IMR-90 (cell line): ENCODE measurements at regions not wholly inside any gene's neighbourhood (a gene's known extent, or its start where the extent isn't known, plus 50 kb on each side); places are given as distances from the start of the nearest gene placed in this dataset.

Source experiments
- ATAC-seq: fragments of 200-7000 bp; cut with Tn5 transposase; 2 replicates; pipeline ENCODE4 v1.9.1; 2020; ENCODE audit warnings: low read depth, mild to moderate bottlenecking, moderate library complexity
- BruUV-seq: library from RNA; stranded (reverse); fragments of 400-500 nt; replicated peaks from 2 replicates; lab custom pipeline; 2021; lab: Mats Ljungman, UMichigan
- CTCF ChIA-PET: fragments of 300-600 bp; formaldehyde crosslinking; extraction: SDS; loops from one replicate; lab custom pipeline; 2021; ENCODE audit warnings: antibody characterized with exemption; lab: Yijun Ruan, JAX
- POLR2A ChIA-PET: fragments of 300-600 bp; sonication (Branson Sonifier 250); formaldehyde crosslinking; loops from one replicate; lab custom pipeline; 2022; ENCODE audit warnings: antibody characterized with exemption; ENCODE audit not compliant: unreplicated experiment; lab: Charles Lee
- DNase-seq: peaks from one replicate; pipeline ENCODE4 v3.0.0; 2013
- H2AFZ ChIP-seq: replicated peaks from 2 replicates; pipeline ENCODE3; 2013; ENCODE audit warnings: low read length, mild to moderate bottlenecking; ENCODE audit not compliant: poor library complexity
- H2AK5ac ChIP-seq: 2 replicates; pipeline ENCODE4 v1.6.1; 2013; ENCODE audit warnings: low read depth, low read length, inconsistent platforms
- H2AK9ac ChIP-seq: replicated peaks from 2 replicates; pipeline ENCODE3; 2013; ENCODE audit warnings: mild to moderate bottlenecking, low read depth, low read length, moderate library complexity; ENCODE audit not compliant: poor library complexity
- H2BK120ac ChIP-seq: 2 replicates; pipeline ENCODE4 v1.6.1; 2013; ENCODE audit warnings: low read depth, low read length, inconsistent platforms
- H2BK15ac ChIP-seq: 3 replicates; pipeline ENCODE4 v1.6.1; 2013; ENCODE audit warnings: low read depth, low read length, inconsistent platforms
- H2BK20ac ChIP-seq: 2 replicates; pipeline ENCODE4 v1.6.1; 2013; ENCODE audit warnings: low read depth, mild to moderate bottlenecking, inconsistent platforms, low read length, moderate library complexity
- H2BK5ac ChIP-seq: 2 replicates; pipeline ENCODE4 v1.6.1; 2013; ENCODE audit warnings: mild to moderate bottlenecking, low read depth, low read length, inconsistent platforms; ENCODE audit not compliant: poor library complexity, severe bottlenecking
- H3K14ac ChIP-seq: replicated peaks from 2 replicates; pipeline ENCODE4 v1.6.1; 2013; ENCODE audit warnings: low read depth, low read length, inconsistent platforms
- H3K18ac ChIP-seq: 2 replicates; pipeline ENCODE4 v1.6.1; 2013; ENCODE audit warnings: low read depth, low read length, control low read depth
- H3K23ac ChIP-seq: 2 replicates; pipeline ENCODE4 v1.6.1; 2013; ENCODE audit warnings: low read depth, low read length, inconsistent platforms
- H3K27ac ChIP-seq: 2 replicates; pipeline ENCODE4 v1.5.1; 2013; ENCODE audit warnings: mild to moderate bottlenecking, control low read depth, low read length; ENCODE audit not compliant: insufficient read depth
- H3K27me3 ChIP-seq: 2 replicates; pipeline ENCODE4 v1.6.1; 2013; ENCODE audit warnings: low read length; ENCODE audit not compliant: control insufficient read depth, insufficient read depth
- H3K36me3 ChIP-seq: 2 replicates; pipeline ENCODE4 v1.6.1; 2013; ENCODE audit warnings: low read length, mixed read lengths; ENCODE audit not compliant: control insufficient read depth, insufficient read depth
- H3K4ac ChIP-seq: 2 replicates; pipeline ENCODE4 v1.6.1; 2013; ENCODE audit warnings: low read depth, low read length, inconsistent platforms
- H3K4me1 ChIP-seq: 2 replicates; pipeline ENCODE4 v1.6.1; 2013; ENCODE audit warnings: low read length, mixed read lengths; ENCODE audit not compliant: control insufficient read depth, insufficient read depth
- H3K4me2 ChIP-seq: 2 replicates; pipeline ENCODE4 v1.6.1; 2013; ENCODE audit warnings: low read depth, mild to moderate bottlenecking, control low read depth, low read length, moderate library complexity
- H3K4me3 ChIP-seq: 2 replicates; pipeline ENCODE4 v1.5.1; 2013; ENCODE audit warnings: low read depth, mild to moderate bottlenecking, control low read depth, low read length, moderate library complexity; ENCODE audit not compliant: insufficient read depth
- H3K56ac ChIP-seq: 2 replicates; pipeline ENCODE4 v1.6.1; 2013; ENCODE audit warnings: low read length, inconsistent platforms; ENCODE audit not compliant: insufficient read depth; ENCODE audit errors: extremely low read depth
- H3K79me1 ChIP-seq, 2 experiments: 2 replicates each; pipeline ENCODE4 v1.6.1; 2013; ENCODE audit warnings: low read length in 2 of 2, inconsistent platforms in 1 of 2, low read depth in 1 of 2
- H3K9ac ChIP-seq: 2 replicates; pipeline ENCODE4 v1.6.1; 2013; ENCODE audit warnings: low read depth, low read length, control low read depth
- H3K9me1 ChIP-seq: 2 replicates; pipeline ENCODE4 v1.6.1; 2013; ENCODE audit warnings: low read length, inconsistent platforms; ENCODE audit not compliant: insufficient read depth
- H3K9me3 ChIP-seq: 2 replicates; pipeline ENCODE4 v1.6.1; 2013; ENCODE audit warnings: low read length; ENCODE audit not compliant: control insufficient read depth, insufficient read depth
- H4K20me1 ChIP-seq: 2 replicates; pipeline ENCODE4 v1.6.1; 2013; ENCODE audit warnings: low read length, inconsistent platforms; ENCODE audit not compliant: insufficient read depth
- H4K5ac ChIP-seq: 2 replicates; pipeline ENCODE4 v1.6.1; 2013; ENCODE audit warnings: mild to moderate bottlenecking, low read depth, low read length, control low read depth
- H4K8ac ChIP-seq, 2 experiments: 2 replicates each; pipeline ENCODE4 v1.6.1; 2013; ENCODE audit warnings: low read depth in 2 of 2, low read length in 2 of 2, control low read depth in 1 of 2, inconsistent platforms in 1 of 2
- H4K91ac ChIP-seq: 2 replicates; pipeline ENCODE4 v1.6.1; 2013; ENCODE audit warnings: low read depth, low read length, inconsistent platforms; ENCODE audit not compliant: insufficient read depth
- MAZ ChIP-seq: IDR thresholded peaks from 2 replicates; pipeline ENCODE4 v1.6.1; 2012; ENCODE audit warnings: low read depth, mild to moderate bottlenecking, low read length, improper control_type of control experiment, moderate library complexity, borderline replicate concordance
- NFE2L2 ChIP-seq: fragments of 150-350 bp; IDR thresholded peaks from 2 replicates; pipeline ENCODE4 v1.6.1; 2016; ENCODE audit warnings: low read depth, mild to moderate bottlenecking, low read length
- RAD21 ChIP-seq: IDR thresholded peaks from 2 replicates; pipeline ENCODE4 v1.6.1; 2012; ENCODE audit warnings: low read length, improper control_type of control experiment
- RCOR1 ChIP-seq: IDR thresholded peaks from 2 replicates; pipeline ENCODE4 v1.6.1; 2012; ENCODE audit warnings: mild to moderate bottlenecking, low read length, improper control_type of control experiment; ENCODE audit not compliant: insufficient replicate concordance
- RFX5 ChIP-seq: IDR thresholded peaks from 2 replicates; pipeline ENCODE4 v1.8.0; 2012; ENCODE audit warnings: low read depth, mild to moderate bottlenecking, low read length, moderate library complexity
- USF2 ChIP-seq: fragments of 150-350 bp; IDR thresholded peaks from 2 replicates; pipeline ENCODE4 v1.6.1; 2017; ENCODE audit warnings: mild to moderate bottlenecking, antibody characterized with exemption, low read length, low read depth
- WGBS, 2 experiments: methylation state at CpG; one replicate each; pipeline versions ENCODE4 v1.1.5 to v1.1.7; 2013; ENCODE audit warnings: missing lambda C conversion rate in 2 of 2; ENCODE audit not compliant: insufficient read length in 1 of 2; ENCODE audit errors: extremely low coverage in 2 of 2; 5-methylcytosine and 5-hydroxymethylcytosine counted together
- dilution Hi-C: fragments of 300-500 bp; cut with HindIII; formaldehyde crosslinking; loops from one replicate; pipeline ENCODE4 v1.14.3; 2018; ENCODE audit warnings: low sequenced_read_pairs; ENCODE audit not compliant: unreplicated experiment
- in situ Hi-C: fragments of 300-500 bp; cut with MboI; formaldehyde crosslinking; loops from 3 replicates; pipeline ENCODE4 v1.14.3; 2019; ENCODE audit warnings: low sequenced_read_pairs, inconsistent platforms, mixed read lengths
- intact Hi-C: fragments of 100-400 bp; cut with micrococcal nuclease; formaldehyde crosslinking; loops from 2 replicates; pipeline ENCODE4 v1.10.0; 2022

- no peak for ATAC-seq
Measured at GRCh38 chr4:60884587-60884986, 315.5 kb upstream of the ADGRL3 start.

More at GRCh38 chr4:60884587-60884986, 315.5 kb upstream of the ADGRL3 start:
- Histone ChIP-seq H3K36me3 (no peaks in the 10 kb centered on the region), H2BK20ac (no peak overlapping the region), H3K4me1 (no peaks in the 10 kb centered on the region), H3K18ac (no peak overlapping the region), H3K27me3 (no peaks in the 10 kb centered on the region), H4K91ac (no peak overlapping the region), H3K4me2 (peak overlapping the region; percentile 66; the same call in 1 of the 2 replicates), H2AK9ac (no peak overlapping the region), H3K9me3 (no peaks in the 10 kb centered on the region), H2BK5ac (no peak overlapping the region), H2BK15ac (no peak overlapping the region), H3K79me1 (no peaks in the 10 kb centered on the region), H4K20me1 (no peaks in the 10 kb centered on the region), H3K56ac (no peak overlapping the region), H3K4ac (no peak overlapping the region), H3K14ac (no peak overlapping the region), H2AK5ac (no peak overlapping the region), H3K9ac (no peak overlapping the region), H3K4me3 (no peak overlapping the region), H3K23ac (no peak overlapping the region), H2AFZ (no peak overlapping the region), H2BK120ac (no peak overlapping the region), H4K8ac (no peak overlapping the region), H4K5ac (no peak overlapping the region), H3K9me1 (no peaks in the 10 kb centered on the region), H3K27ac (no peak overlapping the region)
- WGBS, 2 experiments = no CpG with 5 or more reads among the region's 7 CpGs
- CTCF ChIA-PET = interaction anchor here (0.6 kb wide), 2 partner anchors 12 to 18 kb away, joined by 3 read pairs; no protein-coding TSS in a partner anchor
- in situ Hi-C loops (no loop called here), dilution Hi-C loops (no loop called here), intact Hi-C loops (no loop called here)
- TF ChIP-seq NFE2L2 = no peak
- no peak for TF ChIP-seq RFX5
- no peak for TF ChIP-seq USF2
- no peak for TF ChIP-seq RCOR1
- TF ChIP-seq MAZ = no peak
- TF ChIP-seq RAD21 = no peak
- no TSS peak for BruUV-seq
- POLR2A ChIA-PET = no interaction called here
- no peak for DNase-seq
